ENCODE measurements at regions not wholly inside any gene's neighbourhood (a gene's known extent, or its start where the extent isn't known, plus 50 kb on each side); places are given as distances from the start of the nearest gene placed in this dataset.
"Not testable (repeated sequence)": the region's sequence is repeated elsewhere in the genome, so short reads cannot be mapped to it uniquely, and the experiment has no call there.

GRCh38 chr1:57572016-57572415 is 148.2 kb upstream of the DAB1 start:
- H3K9me3 Mint-ChIP-seq (ENCODE audit: insufficient read depth): peaks cover 4% of the 10 kb centered on the region
- H3K4me3 ChIP-seq (ENCODE audit: control extremely low read depth in 1 of 5, extremely low read depth in 1 of 5, insufficient read depth in 1 of 5, low read depth in 2 of 5, low read length in 4 of 5): no peak overlapping the region
- H3K4me2 ChIP-seq (replicated peaks; ENCODE audit: low read depth, low read length, poor library complexity, severe bottlenecking): no peak overlapping the region
- no peak for DNase-seq
- no peak for ATAC-seq (ENCODE audit: low read depth)
- TF ChIP-seq CTCF (IDR thresholded peaks at IDR 0.05) (no peak), EZH2 (IDR thresholded peaks at IDR 0.05; ENCODE audit: borderline replicate concordance, insufficient read depth, low read depth, low read length, poor library complexity, severe bottlenecking) (no peak)
- WGBS (ENCODE audit: insufficient coverage): 100% methylated on average over 3 of the region's 4 CpGs
- H3K4me1 Mint-ChIP-seq: no peaks in the 10 kb centered on the region
- H4K20me1 ChIP-seq (ENCODE audit: control insufficient read depth, insufficient read depth, low read length, poor library complexity, severe bottlenecking): no peaks in the 10 kb centered on the region
- no peaks in the 10 kb centered on the region for H3K9me3 ChIP-seq (ENCODE audit: control extremely low read depth in 1 of 3, control insufficient read depth in 2 of 3, insufficient read depth in 1 of 3, low read length in 2 of 3)
- no peak overlapping the region for H3K9ac ChIP-seq (ENCODE audit: low read length)
- no peak overlapping the region for H2AFZ ChIP-seq (ENCODE audit: insufficient read depth, low read depth, low read length, poor library complexity, severe bottlenecking)
- no peaks in the 10 kb centered on the region for H3K4me1 ChIP-seq (ENCODE audit: control insufficient read depth in 2 of 2, insufficient read depth in 2 of 2, low read length in 2 of 2)
- no peak overlapping the region for H3K4me3 Mint-ChIP-seq
- H3K27me3 Mint-ChIP-seq: no peaks in the 10 kb centered on the region
- H3K36me3 ChIP-seq (replicated peaks in 1 of 2; ENCODE audit: control extremely low read depth in 1 of 2, control insufficient read depth in 1 of 2, extremely low read depth in 1 of 2, insufficient read depth in 2 of 2, low read length in 1 of 2): no peaks in the 10 kb centered on the region
- ChIA-PET POLR2A (no interaction called here), CTCF (no interaction called here)
- intact Hi-C loops (cut with micrococcal nuclease): no loop called here
- H3K79me2 ChIP-seq (ENCODE audit: control insufficient read depth, insufficient read depth, low read length): no peaks in the 10 kb centered on the region
- H3K27ac Mint-ChIP-seq: no peak overlapping the region
- no peaks in the 10 kb centered on the region for H3K27me3 ChIP-seq (replicated peaks in 1 of 4; ENCODE audit: control extremely low read depth in 1 of 4, control insufficient read depth in 3 of 4, insufficient read depth in 4 of 4, low read length in 3 of 4)
- no peak overlapping the region for H3K27ac ChIP-seq (ENCODE audit: low read length in 2 of 2)

- ATAC-seq (ENCODE audit: low read depth); H3K4me1 ChIP-seq (ENCODE audit: control insufficient read depth in 2 of 2, insufficient read depth in 2 of 2, low read length in 2 of 2); DNase-seq; intact Hi-C loops (cut with micrococcal nuclease); H3K4me3 Mint-ChIP-seq; H3K27ac Mint-ChIP-seq; H3K27ac ChIP-seq (ENCODE audit: low read length in 2 of 2); H3K4me1 Mint-ChIP-seq; H3K9ac ChIP-seq (ENCODE audit: low read length); H2AFZ ChIP-seq (ENCODE audit: insufficient read depth, low read depth, low read length, poor library complexity, severe bottlenecking); H3K27me3 ChIP-seq (replicated peaks in 1 of 4; ENCODE audit: control extremely low read depth in 1 of 4, control insufficient read depth in 3 of 4, insufficient read depth in 4 of 4, low read length in 3 of 4); POLR2A ChIA-PET; H3K4me3 ChIP-seq (ENCODE audit: control extremely low read depth in 1 of 5, extremely low read depth in 1 of 5, insufficient read depth in 1 of 5, low read depth in 2 of 5, low read length in 4 of 5); CTCF ChIA-PET; H3K9me3 Mint-ChIP-seq (ENCODE audit: insufficient read depth); H3K9me3 ChIP-seq (ENCODE audit: control extremely low read depth in 1 of 3, control insufficient read depth in 2 of 3, insufficient read depth in 1 of 3, low read length in 2 of 3); H3K79me2 ChIP-seq (ENCODE audit: control insufficient read depth, insufficient read depth, low read length); H3K4me2 ChIP-seq (replicated peaks; ENCODE audit: low read depth, low read length, poor library complexity, severe bottlenecking); H4K20me1 ChIP-seq (ENCODE audit: control insufficient read depth, insufficient read depth, low read length, poor library complexity, severe bottlenecking); H3K36me3 ChIP-seq (replicated peaks in 1 of 2; ENCODE audit: control extremely low read depth in 1 of 2, control insufficient read depth in 1 of 2, extremely low read depth in 1 of 2, insufficient read depth in 2 of 2, low read length in 1 of 2); H3K27me3 Mint-ChIP-seq: not testable (repeated sequence)
- WGBS (ENCODE audit: insufficient coverage): no CpG with 5 or more reads among the region's 3 CpGs
Observed at GRCh38 chr1:57558066-57558465, 134.2 kb upstream of the DAB1 start.
